ENCODE measurements at regions not wholly inside any gene's neighbourhood (a gene's known extent, or its start where the extent isn't known, plus 50 kb on each side); places are given as distances from the start of the nearest gene placed in this dataset.
"Not testable (repeated sequence)": the region's sequence is repeated elsewhere in the genome, so short reads cannot be mapped to it uniquely, and the experiment has no call there.

DNA sequence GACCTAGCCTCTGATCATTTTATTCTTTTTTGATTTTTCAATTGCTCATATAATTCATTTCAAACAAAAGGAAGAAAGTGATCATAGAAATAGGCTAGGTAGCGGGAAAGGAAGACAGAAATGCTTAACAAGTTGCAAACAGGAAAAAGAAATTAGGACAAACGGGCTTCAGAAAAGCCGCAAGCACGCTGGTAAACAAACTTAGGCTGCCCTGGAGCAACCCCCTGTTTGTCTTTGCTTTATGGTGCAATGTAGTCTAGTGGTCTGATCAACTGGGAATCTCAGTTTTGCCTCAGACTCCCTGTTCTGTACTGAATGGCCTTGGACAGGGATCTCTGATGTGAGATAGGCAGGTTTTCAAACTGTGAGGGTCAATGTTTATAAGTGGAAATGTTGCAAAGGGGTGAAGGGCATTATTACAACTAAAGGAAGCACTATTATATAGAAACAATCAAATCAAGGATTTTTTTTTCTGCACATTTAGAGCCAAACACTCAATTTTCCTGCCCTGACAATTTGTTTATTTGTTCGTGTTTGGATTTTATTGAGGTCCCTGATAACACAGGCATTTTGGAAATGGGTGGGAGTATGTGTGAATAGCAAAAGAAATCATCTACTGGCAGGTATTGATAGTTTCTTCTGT lies 146.8 kb upstream of the NRIP1 start:
- TF ChIP-seq, protein P1, sequence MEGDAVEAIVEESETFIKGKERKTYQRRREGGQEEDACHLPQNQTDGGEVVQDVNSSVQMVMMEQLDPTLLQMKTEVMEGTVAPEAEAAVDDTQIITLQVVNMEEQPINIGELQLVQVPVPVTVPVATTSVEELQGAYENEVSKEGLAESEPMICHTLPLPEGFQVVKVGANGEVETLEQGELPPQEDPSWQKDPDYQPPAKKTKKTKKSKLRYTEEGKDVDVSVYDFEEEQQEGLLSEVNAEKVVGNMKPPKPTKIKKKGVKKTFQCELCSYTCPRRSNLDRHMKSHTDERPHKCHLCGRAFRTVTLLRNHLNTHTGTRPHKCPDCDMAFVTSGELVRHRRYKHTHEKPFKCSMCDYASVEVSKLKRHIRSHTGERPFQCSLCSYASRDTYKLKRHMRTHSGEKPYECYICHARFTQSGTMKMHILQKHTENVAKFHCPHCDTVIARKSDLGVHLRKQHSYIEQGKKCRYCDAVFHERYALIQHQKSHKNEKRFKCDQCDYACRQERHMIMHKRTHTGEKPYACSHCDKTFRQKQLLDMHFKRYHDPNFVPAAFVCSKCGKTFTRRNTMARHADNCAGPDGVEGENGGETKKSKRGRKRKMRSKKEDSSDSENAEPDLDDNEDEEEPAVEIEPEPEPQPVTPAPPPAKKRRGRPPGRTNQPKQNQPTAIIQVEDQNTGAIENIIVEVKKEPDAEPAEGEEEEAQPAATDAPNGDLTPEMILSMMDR (IDR thresholded peaks at IDR 0.05; ENCODE audit: insufficient read depth, low read depth, low read length, missing control alignments): no peak
- no peak for DNase-seq (ENCODE audit: low read depth)
- no peak overlapping the region for H3K4me3 ChIP-seq (ENCODE audit: low read depth, low read length)

DNA sequence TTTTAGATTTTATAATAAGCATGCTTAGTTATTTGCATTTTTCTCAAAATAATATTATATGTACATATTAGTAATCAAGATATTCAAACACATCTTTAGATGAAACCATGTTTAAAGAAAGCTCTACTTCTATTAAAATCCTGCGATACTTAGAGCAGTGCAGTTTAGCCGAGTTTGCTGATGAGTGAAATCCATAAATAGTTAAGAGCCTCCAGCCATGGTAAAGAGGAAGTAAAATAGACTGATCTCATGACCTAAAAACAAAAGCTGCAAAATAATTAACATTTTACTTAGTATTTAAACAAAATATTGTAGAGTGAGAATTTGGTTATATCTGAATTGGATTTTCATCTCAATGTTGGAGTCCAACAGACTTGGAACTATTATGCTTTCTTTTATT lies 147.4 kb upstream of the NRIP1 start:
- TF ChIP-seq, protein P1 (IDR thresholded peaks at IDR 0.05; ENCODE audit: insufficient read depth, low read depth, low read length, missing control alignments): no peak
- no peak for DNase-seq (ENCODE audit: low read depth)
- no peak overlapping the region for H3K4me3 ChIP-seq (ENCODE audit: low read depth, low read length)

DNA sequence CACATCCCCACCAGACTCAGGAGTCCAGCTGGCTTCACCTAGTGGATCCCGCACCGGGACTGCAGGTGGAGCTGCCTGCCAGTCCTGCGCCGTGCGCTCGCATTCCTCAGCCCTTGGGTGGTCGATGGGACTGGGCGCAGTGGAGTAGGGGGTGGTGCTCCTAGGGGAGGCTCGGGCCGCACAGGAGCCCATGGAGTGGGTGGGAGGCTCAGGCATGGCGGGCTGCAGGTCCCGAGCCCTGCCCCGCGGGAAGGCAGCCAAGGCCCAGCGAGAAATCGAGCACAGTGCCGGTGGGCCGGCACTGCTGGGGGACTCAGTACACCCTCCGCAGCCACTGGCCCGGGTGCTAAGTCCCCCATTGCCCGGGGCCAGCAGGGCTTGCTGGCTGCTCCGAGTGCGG lies 153.7 kb upstream of the NRIP1 start:
- not testable (repeated sequence) for DNase-seq (ENCODE audit: low read depth)

DNA sequence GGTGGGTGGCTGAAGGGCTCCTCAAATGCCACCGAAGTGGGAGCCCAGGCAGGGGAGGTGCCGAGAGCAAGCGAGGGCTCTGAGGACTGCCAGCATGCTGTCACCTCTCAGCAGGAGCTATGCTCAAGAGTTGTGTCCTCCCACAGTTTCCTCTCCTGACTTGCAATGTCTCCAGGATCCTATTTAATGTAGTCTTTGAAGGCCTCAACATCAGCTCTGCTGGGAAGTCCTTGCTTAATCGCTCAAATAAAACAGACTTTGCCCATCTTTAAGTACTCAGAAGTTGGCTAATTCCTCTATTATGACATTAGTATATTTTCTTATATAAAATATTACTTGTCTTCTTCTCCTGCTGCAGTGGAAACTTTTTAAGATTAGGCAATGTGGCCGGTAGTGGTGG lies 154.2 kb upstream of the NRIP1 start:
- no peak for DNase-seq (ENCODE audit: low read depth)

More for the DNA sequence above, 153.7 kb upstream of the NRIP1 start:
- not testable (repeated sequence) for H3K4me3 ChIP-seq (ENCODE audit: low read depth, low read length)

DNA sequence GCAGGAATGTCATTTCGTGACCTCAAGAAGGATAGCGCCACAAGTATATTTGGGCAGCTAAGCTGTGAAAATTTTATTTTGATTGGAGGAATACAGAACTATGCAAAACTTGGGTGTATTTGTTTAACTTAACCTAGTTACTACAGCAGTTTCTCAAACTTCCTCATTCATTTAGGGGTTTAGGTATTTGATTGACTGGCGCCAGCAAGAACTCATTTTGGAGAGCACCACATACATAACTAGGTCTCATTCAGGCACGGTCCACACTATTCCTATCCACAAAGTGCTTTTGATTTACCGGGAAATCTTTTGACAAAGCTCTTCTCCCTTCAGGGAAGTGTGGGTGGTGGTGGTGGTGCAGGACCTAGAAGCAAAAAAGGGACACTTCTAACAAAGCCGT lies 155.1 kb upstream of the NRIP1 start:
- TF ChIP-seq, protein P1 (IDR thresholded peaks at IDR 0.05; ENCODE audit: insufficient read depth, low read depth, low read length, missing control alignments): no peak
- DNase-seq (ENCODE audit: low read depth): no peak
- no peak overlapping the region for H3K4me3 ChIP-seq (ENCODE audit: low read depth, low read length)

More for the DNA sequence above, 154.2 kb upstream of the NRIP1 start:
- no peak overlapping the region for H3K4me3 ChIP-seq (ENCODE audit: low read depth, low read length)
- TF ChIP-seq, protein P1 (IDR thresholded peaks at IDR 0.05; ENCODE audit: insufficient read depth, low read depth, low read length, missing control alignments): no peak

DNA sequence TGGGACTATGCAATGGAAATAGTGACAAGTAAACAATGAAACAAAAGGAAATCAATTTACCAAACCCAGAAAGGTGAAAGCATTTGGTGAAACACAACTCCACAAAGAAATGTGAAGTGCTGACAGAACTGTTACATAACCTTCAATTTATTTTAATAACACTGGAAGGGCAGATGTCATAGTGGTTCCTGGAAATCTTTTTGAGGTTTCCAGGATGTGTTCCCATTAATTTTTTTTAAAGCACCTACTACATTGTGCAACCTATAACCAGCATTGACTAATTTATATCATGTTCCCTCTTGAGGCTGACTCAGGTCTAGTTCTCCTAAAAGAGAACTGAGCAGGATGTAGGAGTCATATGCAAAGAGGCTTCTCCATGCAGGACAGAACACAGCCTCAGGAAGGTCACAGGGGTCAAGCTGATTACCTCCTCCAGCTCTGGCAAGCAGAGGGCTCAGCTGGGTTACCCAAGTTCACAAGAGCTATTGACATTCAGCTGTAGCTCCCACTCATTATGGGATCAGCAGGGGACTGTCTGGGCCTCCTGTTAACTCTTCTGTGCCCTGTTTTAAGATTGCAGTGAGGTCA lies 157.1 kb upstream of the NRIP1 start:
- peak; percentile 35 for DNase-seq (ENCODE audit: low read depth)
- H3K4me3 ChIP-seq (ENCODE audit: low read depth, low read length): no peak overlapping the region
- TF ChIP-seq, protein P1 (IDR thresholded peaks at IDR 0.05; ENCODE audit: insufficient read depth, low read depth, low read length, missing control alignments): no peak

DNA sequence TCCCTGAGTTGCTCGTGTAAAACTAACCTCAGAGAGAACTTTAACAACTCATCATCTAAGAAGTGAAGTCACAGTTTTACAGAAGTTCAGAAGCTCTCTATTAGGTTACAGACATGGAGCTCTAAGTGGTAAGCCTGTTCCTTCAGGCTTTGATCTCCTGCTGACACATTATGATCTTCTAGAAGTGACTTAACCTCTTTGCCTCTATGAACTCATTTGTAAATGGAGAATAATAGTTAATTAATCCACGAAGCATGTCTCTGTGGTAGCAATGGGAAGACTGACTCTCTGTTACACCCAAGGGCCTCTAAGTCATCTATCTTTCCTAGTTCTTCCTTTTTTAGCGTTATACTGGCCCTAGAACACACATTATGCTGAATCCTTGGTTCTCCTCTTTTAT lies 157.9 kb upstream of the NRIP1 start:
- TF ChIP-seq, protein P1 (IDR thresholded peaks at IDR 0.05; ENCODE audit: insufficient read depth, low read depth, low read length, missing control alignments): no peak
- no peak overlapping the region for H3K4me3 ChIP-seq (ENCODE audit: low read depth, low read length)
- peak; percentile 18 for DNase-seq (ENCODE audit: low read depth)

Data from GM12865 (cell line).